Stimulated activated CD4-positive, alpha-beta T cell treated with anti-CD3 and anti-CD28 coated beads, Interleukin-4, amount 100 ng/mL, for 48 hours (primary cell): ENCODE measurements at regions not wholly inside any gene's neighbourhood (a gene's known extent, or its start where the extent isn't known, plus 50 kb on each side); places are given as distances from the start of the nearest gene placed in this dataset.
"Not testable (repeated sequence)": the region's sequence is repeated elsewhere in the genome, so short reads cannot be mapped to it uniquely, and the experiment has no call there.

Source experiments
- DNase-seq, 2 donors: peaks; one replicate each; pipeline ENCODE4 v3.0.0-alpha.2; 2020; ENCODE audit warnings: low read depth in 2 of 2

- no peak for DNase-seq
Observed at GRCh38 chrX:5305452-5305851, 923.2 kb downstream of the NLGN4X start.

DNA sequence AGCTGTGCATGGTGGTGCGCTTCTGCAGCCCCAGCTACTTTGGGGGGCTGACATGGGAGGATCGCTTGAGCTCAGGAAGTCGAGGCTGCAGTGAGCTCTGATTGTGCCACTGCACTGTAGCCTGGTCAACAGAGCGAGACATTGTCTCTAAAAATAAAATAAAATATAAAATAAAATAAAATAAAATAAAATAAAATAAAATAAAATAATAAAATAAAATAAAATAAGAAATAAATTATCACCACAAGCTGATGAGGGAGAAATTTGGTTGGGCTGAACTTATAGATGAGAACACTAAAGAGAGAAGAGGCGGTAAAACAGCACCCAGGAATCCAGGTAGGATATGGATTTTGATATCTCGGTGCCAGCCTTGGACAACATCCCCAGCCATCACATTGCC is 933.7 kb downstream of the NLGN4X start:
- DNase-seq, result no peak

GRCh38 chrX:5290635-5291034 is 938.0 kb downstream of the NLGN4X start:
- DNase-seq, result no peak

DNA sequence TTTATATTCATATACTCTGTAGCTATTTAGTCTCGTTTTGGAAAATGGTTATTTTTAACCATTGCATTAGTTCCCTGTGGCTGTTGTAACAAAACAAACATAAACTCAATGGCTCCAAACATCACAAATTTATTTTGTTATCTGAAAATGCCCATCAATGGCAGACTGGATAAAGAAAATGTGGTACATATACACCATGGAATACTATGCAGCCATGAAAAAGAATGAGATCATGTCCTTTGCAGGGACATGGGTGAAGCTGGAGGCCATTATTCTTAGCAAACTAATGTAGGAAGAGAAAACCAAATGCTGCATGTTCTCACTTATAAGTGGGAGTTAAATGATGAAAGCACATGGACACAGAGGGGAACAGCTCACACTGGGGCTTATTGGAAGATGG is 938.7 kb downstream of the NLGN4X start:
- DNase-seq, result not testable (repeated sequence)

- DNase-seq, result no peak
Observed at GRCh38 chrX:5278908-5279307, 949.8 kb downstream of the NLGN4X start.

DNA sequence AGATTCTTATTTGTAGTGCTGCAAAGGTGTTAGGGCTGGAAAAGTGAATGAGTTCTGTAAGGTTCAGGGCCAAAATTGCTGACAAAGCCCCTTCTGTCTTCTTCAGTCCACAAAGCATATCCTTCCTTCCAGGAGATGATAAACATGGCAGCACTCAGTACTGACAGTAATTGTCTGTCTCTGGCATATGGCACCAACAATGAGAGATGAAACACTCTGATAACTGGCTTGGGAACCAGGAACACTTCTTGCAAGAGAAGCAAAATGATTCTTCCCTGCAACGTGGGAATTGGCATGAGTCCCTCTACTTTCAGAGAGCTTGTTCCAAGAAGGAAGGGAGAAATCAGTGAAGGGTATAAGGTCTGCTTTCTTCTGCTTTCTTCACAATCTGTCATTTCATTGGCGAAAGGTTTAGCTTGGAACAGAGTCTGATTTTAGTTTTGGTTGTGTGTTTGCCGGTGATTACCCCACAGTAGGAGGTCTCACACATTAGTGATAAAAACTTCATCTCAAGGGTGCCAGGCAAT is 963.3 kb downstream of the NLGN4X start:
- no peak for DNase-seq

GRCh38 chrX:5250106-5250505 is 978.6 kb downstream of the NLGN4X start:
- DNase-seq, result no peak

DNA sequence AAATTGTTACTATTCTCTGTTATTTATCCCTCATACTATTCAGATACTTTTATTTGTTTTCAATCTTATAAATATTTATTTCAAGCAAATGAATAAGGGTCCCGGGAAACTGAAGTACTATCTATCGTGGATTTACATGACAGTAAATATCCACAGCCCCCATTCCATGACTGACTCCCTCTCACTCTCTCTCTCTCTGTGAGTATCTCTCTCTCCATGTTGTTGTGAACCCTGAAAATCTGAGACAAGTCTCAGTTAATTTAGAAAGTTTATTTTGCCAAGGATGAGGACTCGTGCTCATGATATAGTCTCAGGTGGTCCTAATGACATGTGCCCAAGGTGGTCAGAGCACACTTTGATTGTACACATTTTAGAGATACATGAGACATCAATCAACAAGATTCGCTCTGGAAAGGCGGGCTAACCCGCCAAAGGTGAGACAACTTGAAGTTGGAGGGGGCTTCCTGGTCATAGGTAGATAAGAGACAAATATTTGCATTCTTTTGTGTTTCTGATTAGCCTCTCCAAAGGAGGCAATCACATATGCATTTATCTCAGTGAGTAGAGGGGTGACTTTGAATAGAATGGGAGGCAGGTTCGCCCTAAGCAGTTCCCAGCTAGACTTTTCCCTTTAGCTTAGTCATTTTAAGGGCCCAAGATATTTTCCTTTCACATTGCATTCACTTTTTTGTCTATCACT is 986.4 kb downstream of the NLGN4X start:
- DNase-seq, result no peak

- DNase-seq, result no peak
Observed at GRCh38 chrX:5236749-5237148, 991.9 kb downstream of the NLGN4X start.

GRCh38 chrX:5236096-5236495 is 992.6 kb downstream of the NLGN4X start:
- no peak for DNase-seq

DNA sequence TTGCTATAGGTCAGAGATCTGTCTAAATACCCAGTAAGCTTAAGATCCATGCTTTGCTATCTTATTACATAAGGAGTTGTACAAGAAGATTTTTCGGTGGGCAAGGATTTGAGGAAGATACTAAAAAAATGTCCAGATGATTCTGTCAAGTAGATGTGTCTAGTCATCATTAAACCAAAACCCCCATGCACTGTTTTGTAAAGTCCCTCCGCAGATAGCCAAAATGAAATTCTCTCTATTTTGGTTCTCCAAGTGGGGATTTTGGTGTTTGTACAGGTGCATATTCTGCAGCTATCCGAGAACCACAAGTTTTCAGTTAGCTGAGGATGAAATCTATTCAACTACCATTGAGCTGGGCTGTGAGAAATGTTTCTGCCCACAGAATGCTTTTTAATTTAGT is 994.8 kb downstream of the NLGN4X start:
- DNase-seq, result no peak

DNA sequence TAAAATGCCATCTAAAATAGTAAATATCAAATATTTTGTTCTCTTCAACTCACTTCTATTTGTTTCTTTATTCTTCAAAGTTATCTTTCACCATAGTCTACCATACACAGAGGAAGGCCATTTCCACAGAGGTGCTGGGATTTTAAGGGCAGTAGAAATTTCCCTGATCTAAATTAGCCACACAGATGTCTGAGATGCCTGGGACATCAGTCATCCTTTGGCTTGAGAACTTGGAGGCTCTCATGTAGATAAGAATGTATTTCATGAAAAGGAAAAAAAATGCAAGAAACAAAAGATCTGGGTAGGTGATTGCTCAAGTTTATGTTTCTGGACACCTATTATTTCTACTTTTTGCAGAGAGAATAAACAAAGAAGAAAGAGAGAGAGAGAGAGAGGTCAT is 1008.2 kb downstream of the NLGN4X start:
- no peak for DNase-seq

DNA sequence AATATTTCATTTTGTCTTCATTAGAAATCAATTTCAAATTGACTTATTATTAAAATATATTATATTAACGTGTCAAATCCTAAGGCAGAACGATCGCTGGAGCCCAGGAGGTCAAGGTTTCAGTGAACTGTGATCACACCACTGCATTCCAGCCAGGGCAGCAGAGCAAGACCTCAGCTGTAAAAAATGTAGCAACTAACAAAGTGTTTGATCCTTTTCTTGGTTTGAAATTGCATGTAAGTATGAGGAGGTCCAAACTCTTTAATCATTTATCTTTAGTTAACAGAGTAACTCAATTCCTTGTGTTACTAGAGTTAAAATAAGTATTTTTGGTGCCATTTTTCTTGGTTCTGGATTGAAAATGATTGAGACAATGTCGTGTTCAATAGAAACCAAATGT is 1033.9 kb downstream of the NLGN4X start:
- no peak for DNase-seq

DNA sequence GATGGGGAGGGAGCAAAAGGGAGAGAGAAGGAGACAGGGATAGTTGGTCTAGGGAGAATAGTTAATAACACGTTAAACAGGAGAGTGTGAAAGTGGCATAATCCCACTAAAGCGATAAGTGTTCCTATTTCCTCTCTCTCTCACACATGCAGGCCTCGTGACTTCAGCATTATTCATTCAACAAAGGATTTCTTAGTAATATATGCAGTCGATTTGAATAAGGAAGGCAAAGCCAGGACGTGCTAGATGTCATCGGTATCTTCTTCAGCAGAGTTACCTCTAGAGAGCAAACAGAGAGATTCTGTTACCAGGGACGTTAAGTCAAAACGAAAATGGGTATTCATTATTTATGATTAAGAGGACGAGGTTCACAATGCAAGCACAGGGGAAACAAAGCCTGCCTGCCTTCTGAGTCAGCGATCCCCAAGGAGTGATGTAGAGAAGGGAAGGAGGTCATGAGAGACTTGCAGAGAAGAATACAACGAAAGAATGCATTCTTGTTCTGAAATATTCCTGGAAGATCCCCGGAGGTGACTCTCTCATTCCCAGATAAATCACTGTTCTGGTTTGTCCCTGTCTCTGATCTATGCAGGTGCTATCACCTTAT is 1048.4 kb downstream of the NLGN4X start:
- DNase-seq, result no peak

DNA sequence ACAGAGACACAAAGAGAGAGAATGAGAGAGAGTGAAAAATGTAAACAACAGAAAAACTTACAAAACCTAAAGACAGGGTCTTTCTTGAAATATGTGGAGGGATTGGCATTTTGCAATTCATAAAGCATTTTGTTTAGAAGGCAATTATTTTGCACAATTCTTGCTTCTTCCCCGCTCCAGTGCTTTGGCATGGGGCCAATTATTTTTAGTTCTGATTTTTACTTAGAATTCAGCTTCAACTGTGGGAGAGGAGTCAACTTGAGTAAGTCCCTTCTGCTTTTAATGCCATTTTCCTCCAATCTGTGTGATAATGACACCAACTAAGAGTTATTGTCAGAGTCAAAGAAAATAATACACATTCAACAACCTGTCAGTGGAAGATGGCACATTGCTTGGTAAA is 1051.9 kb downstream of the NLGN4X start:
- no peak for DNase-seq

DNA sequence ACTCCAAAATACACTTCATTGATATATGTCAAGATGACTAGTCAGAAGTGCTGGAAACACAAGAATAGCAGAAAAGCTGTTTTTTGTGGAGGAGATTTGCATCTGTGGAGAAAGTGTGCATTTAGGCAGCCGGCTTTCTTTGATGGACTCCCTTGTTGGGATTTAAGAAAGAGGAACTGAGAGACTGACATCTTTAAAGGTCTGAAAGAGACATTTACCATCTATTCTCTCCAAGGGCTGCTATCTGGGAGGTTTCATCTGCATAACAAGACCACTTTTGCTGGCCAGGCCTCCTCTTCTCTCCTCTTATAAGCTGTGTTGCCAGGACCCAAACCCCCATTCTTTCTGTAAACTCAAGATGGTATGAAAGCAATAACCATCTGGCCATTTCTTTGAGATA is 1065.0 kb downstream of the NLGN4X start:
- DNase-seq, result no peak

GRCh38 chrX:5155301-5155700 is 1073.4 kb downstream of the NLGN4X start:
- no peak for DNase-seq

DNA sequence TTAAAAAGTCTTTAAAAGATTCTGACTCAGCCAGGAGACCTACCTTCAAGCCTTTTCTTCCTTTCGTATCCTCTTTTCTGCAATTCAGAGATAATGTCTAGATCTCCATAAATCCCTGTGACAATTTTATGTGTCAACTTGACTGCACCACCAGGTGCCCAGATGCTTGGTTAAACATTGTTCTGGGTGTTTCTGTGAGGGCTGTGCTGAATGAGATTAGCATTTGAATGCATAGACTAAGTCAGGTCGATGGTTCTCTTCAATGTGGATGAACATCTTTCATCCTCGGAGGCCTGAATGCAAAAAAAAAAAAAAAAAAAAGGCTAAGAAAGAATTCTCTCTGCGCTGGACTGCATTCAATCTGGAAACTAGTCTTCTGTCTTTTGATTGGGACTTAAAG is 1082.7 kb downstream of the NLGN4X start:
- no peak for DNase-seq

DNA sequence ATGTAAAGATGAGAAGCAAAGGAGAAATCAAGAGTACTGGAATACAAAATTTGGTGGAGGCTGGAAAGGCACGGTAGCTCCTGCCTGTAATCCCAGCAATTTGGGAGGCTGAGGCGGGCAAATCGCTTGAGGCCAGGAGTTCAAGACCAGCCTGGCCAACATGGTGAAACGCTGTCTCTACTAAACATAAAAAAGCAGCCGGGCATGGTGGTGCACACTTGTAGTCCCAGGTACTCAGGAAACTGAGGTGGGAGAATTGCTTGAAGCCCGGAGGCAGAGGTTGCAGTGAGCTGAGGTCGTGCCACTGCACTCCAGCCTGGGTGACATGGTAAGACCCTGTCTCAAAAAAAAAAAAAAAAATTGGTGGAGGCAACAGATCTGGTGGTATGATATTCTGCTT is 1086.0 kb downstream of the NLGN4X start:
- no peak for DNase-seq

GRCh38 chrX:5122181-5122678 is 1106.4 kb downstream of the NLGN4X start:
- no peak for DNase-seq

DNA sequence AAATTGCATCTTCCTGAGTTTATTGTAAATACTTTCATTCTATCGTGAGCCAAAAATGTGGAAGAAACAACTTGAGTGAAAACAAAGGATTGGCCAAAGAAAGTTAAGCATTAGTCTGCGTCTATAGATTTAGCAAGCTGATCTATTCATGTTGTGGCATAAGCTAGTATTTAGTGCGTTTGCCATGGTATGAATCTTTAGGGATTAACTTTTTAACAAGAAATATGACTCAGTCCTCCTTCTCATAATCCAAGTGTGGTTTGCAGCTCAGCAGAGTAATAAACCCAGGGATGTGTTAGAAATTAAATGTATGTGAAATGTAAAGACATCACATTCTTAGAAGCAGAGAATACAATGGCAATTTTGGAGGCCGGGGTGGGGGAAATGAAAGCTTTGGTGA is 1110.9 kb downstream of the NLGN4X start:
- no peak for DNase-seq

- no peak for DNase-seq
Observed at GRCh38 chrX:5113128-5113527, 1115.5 kb downstream of the NLGN4X start.

- DNase-seq, result no peak
Observed at GRCh38 chrX:5100004-5100403, 1128.7 kb downstream of the NLGN4X start.
